ENCODE measurements at regions not wholly inside any gene's neighbourhood (a gene's known extent, or its start where the extent isn't known, plus 50 kb on each side); places are given as distances from the start of the nearest gene placed in this dataset.

GRCh38 chr6:146903451-146903850 lies 300.8 kb upstream of the STXBP5 start:
- DNase-seq (ENCODE audit: low spot score), result no peak

- DNase-seq (ENCODE audit: low spot score), result no peak
Observed at GRCh38 chr6:146904596-146904995, 299.6 kb upstream of the STXBP5 start.

- DNase-seq (ENCODE audit: low spot score), result peak; percentile 81
Observed at GRCh38 chr6:146905181-146905704, 299.0 kb upstream of the STXBP5 start.

- no peak for DNase-seq (ENCODE audit: low spot score)
Observed at GRCh38 chr6:146908786-146909185, 295.4 kb upstream of the STXBP5 start.

- peak; percentile 84 for DNase-seq (ENCODE audit: low spot score)
Observed at GRCh38 chr6:146909376-146909775, 294.8 kb upstream of the STXBP5 start.

GRCh38 chr6:146909886-146910285 lies 294.3 kb upstream of the STXBP5 start:
- no peak for DNase-seq (ENCODE audit: low spot score)

GRCh38 chr6:146910611-146911010 lies 293.6 kb upstream of the STXBP5 start:
- DNase-seq (ENCODE audit: low spot score), result no peak

- no peak for DNase-seq (ENCODE audit: low spot score)
Observed at GRCh38 chr6:146911635-146912215, 292.5 kb upstream of the STXBP5 start.

GRCh38 chr6:146912730-146913685 lies 291.2 kb upstream of the STXBP5 start:
- DNase-seq (ENCODE audit: low spot score), result peak; percentile 45

- DNase-seq (ENCODE audit: low spot score), result peak; percentile 100
Observed at GRCh38 chr6:146913842-146914488, 290.3 kb upstream of the STXBP5 start.

GRCh38 chr6:146914489-146915483 lies 289.4 kb upstream of the STXBP5 start:
- DNase-seq (ENCODE audit: low spot score), result peak; percentile 95

GRCh38 chr6:146915671-146916127 lies 288.5 kb upstream of the STXBP5 start:
- DNase-seq (ENCODE audit: low spot score), result peak; percentile 84

- no peak for DNase-seq (ENCODE audit: low spot score)
Observed at GRCh38 chr6:146916435-146917025, 287.7 kb upstream of the STXBP5 start.

- no peak for DNase-seq (ENCODE audit: low spot score)
Observed at GRCh38 chr6:146917182-146917581, 287.0 kb upstream of the STXBP5 start.

- no peak for DNase-seq (ENCODE audit: low spot score)
Observed at GRCh38 chr6:146917979-146918378, 286.2 kb upstream of the STXBP5 start.

GRCh38 chr6:146919017-146919416 lies 285.2 kb upstream of the STXBP5 start:
- DNase-seq (ENCODE audit: low spot score), result no peak

GRCh38 chr6:146923205-146923833 lies 280.9 kb upstream of the STXBP5 start:
- no peak for DNase-seq (ENCODE audit: low spot score)

GRCh38 chr6:146925846-146926245 lies 278.4 kb upstream of the STXBP5 start:
- DNase-seq (ENCODE audit: low spot score), result no peak

- DNase-seq (ENCODE audit: low spot score), result no peak
Observed at GRCh38 chr6:146928503-146928902, 275.7 kb upstream of the STXBP5 start.

- no peak for DNase-seq (ENCODE audit: low spot score)
Observed at GRCh38 chr6:146931214-146931613, 273.0 kb upstream of the STXBP5 start.
